IMR-90 (cell line): ENCODE measurements at regions not wholly inside any gene's neighbourhood (a gene's known extent, or its start where the extent isn't known, plus 50 kb on each side); places are given as distances from the start of the nearest gene placed in this dataset.

ENCODE experiments used
- ATAC-seq: fragments of 200-7000 bp; cut with Tn5 transposase; 2 replicates; pipeline ENCODE4 v1.9.1; 2020; ENCODE audit warnings: low read depth, mild to moderate bottlenecking, moderate library complexity
- BruUV-seq: library from RNA; stranded (reverse); fragments of 400-500 nt; replicated peaks from 2 replicates; lab custom pipeline; 2021; lab: Mats Ljungman, UMichigan
- CTCF ChIA-PET: fragments of 300-600 bp; formaldehyde crosslinking; extraction: SDS; loops from one replicate; lab custom pipeline; 2021; ENCODE audit warnings: antibody characterized with exemption; lab: Yijun Ruan, JAX
- POLR2A ChIA-PET: fragments of 300-600 bp; sonication (Branson Sonifier 250); formaldehyde crosslinking; loops from one replicate; lab custom pipeline; 2022; ENCODE audit warnings: antibody characterized with exemption; ENCODE audit not compliant: unreplicated experiment; lab: Charles Lee
- DNase-seq: peaks from one replicate; pipeline ENCODE4 v3.0.0; 2013
- H2AFZ ChIP-seq: replicated peaks from 2 replicates; pipeline ENCODE3; 2013; ENCODE audit warnings: low read length, mild to moderate bottlenecking; ENCODE audit not compliant: poor library complexity
- H2AK5ac ChIP-seq: 2 replicates; pipeline ENCODE4 v1.6.1; 2013; ENCODE audit warnings: low read depth, low read length, inconsistent platforms
- H2AK9ac ChIP-seq: replicated peaks from 2 replicates; pipeline ENCODE3; 2013; ENCODE audit warnings: mild to moderate bottlenecking, low read depth, low read length, moderate library complexity; ENCODE audit not compliant: poor library complexity
- H2BK120ac ChIP-seq: 2 replicates; pipeline ENCODE4 v1.6.1; 2013; ENCODE audit warnings: low read depth, low read length, inconsistent platforms
- H2BK15ac ChIP-seq: 3 replicates; pipeline ENCODE4 v1.6.1; 2013; ENCODE audit warnings: low read depth, low read length, inconsistent platforms
- H2BK20ac ChIP-seq: 2 replicates; pipeline ENCODE4 v1.6.1; 2013; ENCODE audit warnings: low read depth, mild to moderate bottlenecking, inconsistent platforms, low read length, moderate library complexity
- H2BK5ac ChIP-seq: 2 replicates; pipeline ENCODE4 v1.6.1; 2013; ENCODE audit warnings: mild to moderate bottlenecking, low read depth, low read length, inconsistent platforms; ENCODE audit not compliant: poor library complexity, severe bottlenecking
- H3K14ac ChIP-seq: replicated peaks from 2 replicates; pipeline ENCODE4 v1.6.1; 2013; ENCODE audit warnings: low read depth, low read length, inconsistent platforms
- H3K18ac ChIP-seq: 2 replicates; pipeline ENCODE4 v1.6.1; 2013; ENCODE audit warnings: low read depth, low read length, control low read depth
- H3K23ac ChIP-seq: 2 replicates; pipeline ENCODE4 v1.6.1; 2013; ENCODE audit warnings: low read depth, low read length, inconsistent platforms
- H3K27ac ChIP-seq: 2 replicates; pipeline ENCODE4 v1.5.1; 2013; ENCODE audit warnings: mild to moderate bottlenecking, control low read depth, low read length; ENCODE audit not compliant: insufficient read depth
- H3K27me3 ChIP-seq: 2 replicates; pipeline ENCODE4 v1.6.1; 2013; ENCODE audit warnings: low read length; ENCODE audit not compliant: control insufficient read depth, insufficient read depth
- H3K36me3 ChIP-seq: 2 replicates; pipeline ENCODE4 v1.6.1; 2013; ENCODE audit warnings: low read length, mixed read lengths; ENCODE audit not compliant: control insufficient read depth, insufficient read depth
- H3K4ac ChIP-seq: 2 replicates; pipeline ENCODE4 v1.6.1; 2013; ENCODE audit warnings: low read depth, low read length, inconsistent platforms
- H3K4me1 ChIP-seq: 2 replicates; pipeline ENCODE4 v1.6.1; 2013; ENCODE audit warnings: low read length, mixed read lengths; ENCODE audit not compliant: control insufficient read depth, insufficient read depth
- H3K4me2 ChIP-seq: 2 replicates; pipeline ENCODE4 v1.6.1; 2013; ENCODE audit warnings: low read depth, mild to moderate bottlenecking, control low read depth, low read length, moderate library complexity
- H3K4me3 ChIP-seq: 2 replicates; pipeline ENCODE4 v1.5.1; 2013; ENCODE audit warnings: low read depth, mild to moderate bottlenecking, control low read depth, low read length, moderate library complexity; ENCODE audit not compliant: insufficient read depth
- H3K56ac ChIP-seq: 2 replicates; pipeline ENCODE4 v1.6.1; 2013; ENCODE audit warnings: low read length, inconsistent platforms; ENCODE audit not compliant: insufficient read depth; ENCODE audit errors: extremely low read depth
- H3K79me1 ChIP-seq, 2 experiments: 2 replicates each; pipeline ENCODE4 v1.6.1; 2013; ENCODE audit warnings: low read length in 2 of 2, inconsistent platforms in 1 of 2, low read depth in 1 of 2
- H3K9ac ChIP-seq: 2 replicates; pipeline ENCODE4 v1.6.1; 2013; ENCODE audit warnings: low read depth, low read length, control low read depth
- H3K9me1 ChIP-seq: 2 replicates; pipeline ENCODE4 v1.6.1; 2013; ENCODE audit warnings: low read length, inconsistent platforms; ENCODE audit not compliant: insufficient read depth
- H3K9me3 ChIP-seq: 2 replicates; pipeline ENCODE4 v1.6.1; 2013; ENCODE audit warnings: low read length; ENCODE audit not compliant: control insufficient read depth, insufficient read depth
- H4K20me1 ChIP-seq: 2 replicates; pipeline ENCODE4 v1.6.1; 2013; ENCODE audit warnings: low read length, inconsistent platforms; ENCODE audit not compliant: insufficient read depth
- H4K5ac ChIP-seq: 2 replicates; pipeline ENCODE4 v1.6.1; 2013; ENCODE audit warnings: mild to moderate bottlenecking, low read depth, low read length, control low read depth
- H4K8ac ChIP-seq, 2 experiments: 2 replicates each; pipeline ENCODE4 v1.6.1; 2013; ENCODE audit warnings: low read depth in 2 of 2, low read length in 2 of 2, control low read depth in 1 of 2, inconsistent platforms in 1 of 2
- H4K91ac ChIP-seq: 2 replicates; pipeline ENCODE4 v1.6.1; 2013; ENCODE audit warnings: low read depth, low read length, inconsistent platforms; ENCODE audit not compliant: insufficient read depth
- CHD1 ChIP-seq: IDR thresholded peaks from 2 replicates; pipeline ENCODE4 v1.6.1; 2012; ENCODE audit warnings: low read depth, low read length, improper control_type of control experiment
- MXI1 ChIP-seq: IDR thresholded peaks from 2 replicates; pipeline ENCODE4 v1.6.1; 2012; ENCODE audit warnings: low read depth, mild to moderate bottlenecking, low read length, moderate library complexity, borderline replicate concordance
- WGBS, 2 experiments: methylation state at CpG; one replicate each; pipeline versions ENCODE4 v1.1.5 to v1.1.7; 2013; ENCODE audit warnings: missing lambda C conversion rate in 2 of 2; ENCODE audit not compliant: insufficient read length in 1 of 2; ENCODE audit errors: extremely low coverage in 2 of 2; 5-methylcytosine and 5-hydroxymethylcytosine counted together
- dilution Hi-C: fragments of 300-500 bp; cut with HindIII; formaldehyde crosslinking; loops from one replicate; pipeline ENCODE4 v1.14.3; 2018; ENCODE audit warnings: low sequenced_read_pairs; ENCODE audit not compliant: unreplicated experiment
- in situ Hi-C: fragments of 300-500 bp; cut with MboI; formaldehyde crosslinking; loops from 3 replicates; pipeline ENCODE4 v1.14.3; 2019; ENCODE audit warnings: low sequenced_read_pairs, inconsistent platforms, mixed read lengths
- intact Hi-C: fragments of 100-400 bp; cut with micrococcal nuclease; formaldehyde crosslinking; loops from 2 replicates; pipeline ENCODE4 v1.10.0; 2022

GRCh38 chr2:81495556-81495955, 1191.0 kb upstream of the LRRTM1 start:
- no peaks in the 10 kb centered on the region for H3K9me1 ChIP-seq
- TF ChIP-seq MXI1 (no peak), CHD1 (no peak)
- H3K56ac ChIP-seq = no peak overlapping the region
- no peak overlapping the region for H3K23ac ChIP-seq
- no peaks in the 10 kb centered on the region for H3K4me1 ChIP-seq
- no peak for DNase-seq
- ATAC-seq = no peak
- H3K36me3 ChIP-seq = no peaks in the 10 kb centered on the region
- no peak overlapping the region for H4K5ac ChIP-seq
- no peak overlapping the region for H2BK5ac ChIP-seq
- no peak overlapping the region for H3K9ac ChIP-seq
- H2BK120ac ChIP-seq = no peak overlapping the region
- in situ Hi-C loops = no loop called here
- H3K4me2 ChIP-seq = no peak overlapping the region
- no peak overlapping the region for H2AK9ac ChIP-seq
- H4K91ac ChIP-seq = no peak overlapping the region
- no peak overlapping the region for H3K4me3 ChIP-seq
- no peak overlapping the region for H3K27ac ChIP-seq
- no peak overlapping the region for H3K18ac ChIP-seq
- H2BK15ac ChIP-seq = no peak overlapping the region
- H4K20me1 ChIP-seq = no peaks in the 10 kb centered on the region
- POLR2A ChIA-PET = no interaction called here
- no peaks in the 10 kb centered on the region for H3K79me1 ChIP-seq
- H3K14ac ChIP-seq = no peak overlapping the region
- dilution Hi-C loops = no loop called here
- CTCF ChIA-PET = no interaction called here
- no peak overlapping the region for H3K4ac ChIP-seq
- no peaks in the 10 kb centered on the region for H3K27me3 ChIP-seq
- intact Hi-C loops = no loop called here
- H2AK5ac ChIP-seq = no peak overlapping the region
- no peak overlapping the region for H2BK20ac ChIP-seq
- BruUV-seq = no TSS peak
- no peak overlapping the region for H2AFZ ChIP-seq
- H4K8ac ChIP-seq = no peak overlapping the region
- H3K9me3 ChIP-seq = peaks cover 4% of the 10 kb centered on the region
- 57% methylated on average over 1 of the region's 2 CpGs; no CpG with 5 or more reads in 1 of the 2 experiments for WGBS, 2 experiments
